Mammary epithelial cell (primary cell): ENCODE measurements at regions not wholly inside any gene's neighbourhood (a gene's known extent, or its start where the extent isn't known, plus 50 kb on each side); places are given as distances from the start of the nearest gene placed in this dataset.

Experiments used
- EZH2 ChIP-seq: IDR thresholded peaks from 2 replicates; pipeline ENCODE4 v1.6.1; 2012; ENCODE audit warnings: low read length, inconsistent platforms, borderline replicate concordance
- TF ChIP-seq, protein P1 (sequence below), 2 donors: IDR thresholded peaks in 1 of 2; conservative IDR thresholded peaks in 1 of 2; 2 replicates each; pipeline ENCODE4 v1.5.1; 2011 to 2012; ENCODE audit warnings: inconsistent platforms in 2 of 2, low read length in 2 of 2, mild to moderate bottlenecking in 2 of 2, control low read depth in 1 of 2, low read depth in 1 of 2; ENCODE audit not compliant: insufficient read depth in 1 of 2; ENCODE audit errors: extremely low read depth in 1 of 2

DNA sequence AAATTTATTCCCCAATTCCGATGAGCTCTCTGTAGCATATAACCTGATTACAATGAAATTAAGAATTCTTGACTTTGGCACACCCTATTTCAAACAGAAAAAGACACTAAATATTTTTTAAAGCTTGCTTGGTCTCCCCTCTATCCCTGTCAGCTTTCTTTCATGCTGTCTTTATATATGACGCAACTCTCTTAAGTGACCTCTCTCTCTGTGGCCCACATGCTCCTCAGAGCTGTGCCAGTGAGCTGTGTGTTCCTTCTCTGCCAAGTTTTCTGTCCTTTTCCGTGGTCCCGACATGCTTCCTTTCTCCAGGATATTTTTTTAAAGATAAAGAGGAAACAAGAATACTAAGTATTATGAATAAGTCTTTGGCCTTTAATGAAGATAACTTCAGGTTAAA lies 484.0 kb downstream of the ETNK1 start:
- TF ChIP-seq, protein P1, sequence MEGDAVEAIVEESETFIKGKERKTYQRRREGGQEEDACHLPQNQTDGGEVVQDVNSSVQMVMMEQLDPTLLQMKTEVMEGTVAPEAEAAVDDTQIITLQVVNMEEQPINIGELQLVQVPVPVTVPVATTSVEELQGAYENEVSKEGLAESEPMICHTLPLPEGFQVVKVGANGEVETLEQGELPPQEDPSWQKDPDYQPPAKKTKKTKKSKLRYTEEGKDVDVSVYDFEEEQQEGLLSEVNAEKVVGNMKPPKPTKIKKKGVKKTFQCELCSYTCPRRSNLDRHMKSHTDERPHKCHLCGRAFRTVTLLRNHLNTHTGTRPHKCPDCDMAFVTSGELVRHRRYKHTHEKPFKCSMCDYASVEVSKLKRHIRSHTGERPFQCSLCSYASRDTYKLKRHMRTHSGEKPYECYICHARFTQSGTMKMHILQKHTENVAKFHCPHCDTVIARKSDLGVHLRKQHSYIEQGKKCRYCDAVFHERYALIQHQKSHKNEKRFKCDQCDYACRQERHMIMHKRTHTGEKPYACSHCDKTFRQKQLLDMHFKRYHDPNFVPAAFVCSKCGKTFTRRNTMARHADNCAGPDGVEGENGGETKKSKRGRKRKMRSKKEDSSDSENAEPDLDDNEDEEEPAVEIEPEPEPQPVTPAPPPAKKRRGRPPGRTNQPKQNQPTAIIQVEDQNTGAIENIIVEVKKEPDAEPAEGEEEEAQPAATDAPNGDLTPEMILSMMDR (conservative IDR thresholded peaks at IDR 0.05 in 1 of 2, IDR thresholded peaks at IDR 0.05 in 1 of 2; ENCODE audit: extremely low read depth in 1 of 2, insufficient read depth in 1 of 2, low read depth in 1 of 2, low read length in 2 of 2), result no peak
- TF ChIP-seq EZH2, result no peak
